ENCODE measurements at regions not wholly inside any gene's neighbourhood (a gene's known extent, or its start where the extent isn't known, plus 50 kb on each side); places are given as distances from the start of the nearest gene placed in this dataset.

DNA sequence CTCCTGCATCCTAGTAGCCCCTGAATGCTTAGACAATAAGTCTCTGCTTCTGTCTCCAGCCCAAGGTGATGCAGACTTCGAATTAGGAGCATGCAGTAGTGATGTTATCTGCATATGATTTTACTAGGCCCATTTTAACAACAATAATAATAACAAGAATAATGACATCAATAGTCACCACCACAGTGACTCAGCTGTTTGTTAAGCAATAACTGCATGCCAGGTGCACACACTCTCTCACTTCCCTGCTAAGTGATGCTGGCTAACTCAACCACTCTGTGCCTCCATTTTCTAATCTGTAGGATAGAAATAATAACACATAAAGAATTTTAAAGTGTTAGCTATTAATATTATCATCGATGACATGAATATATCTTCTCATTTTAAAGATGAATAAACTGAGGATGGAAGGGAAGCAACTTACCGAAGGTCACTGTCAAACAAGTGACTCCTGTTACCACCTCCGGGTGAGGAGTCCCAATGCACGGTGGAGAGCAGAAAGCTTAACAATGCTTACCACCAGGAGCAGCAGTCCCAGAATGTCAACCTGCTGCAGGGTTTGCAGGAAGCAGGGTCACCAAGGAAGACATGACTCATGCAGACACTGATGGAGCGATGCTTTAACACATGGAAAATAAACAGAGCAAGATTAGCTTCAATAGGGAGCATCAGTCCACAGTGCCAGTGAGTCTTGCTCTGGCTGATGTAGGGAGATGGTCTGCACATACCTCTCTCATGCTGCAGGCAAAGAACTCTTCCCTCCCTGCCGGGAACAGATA, 290.2 kb downstream of the SPATA17 start:
- DNase-seq (ENCODE audit: low read depth, low spot score): no peak
- peaks cover 5% of the 10 kb centered on the region for H3K4me1 Mint-ChIP-seq
- no peaks in the 10 kb centered on the region for H3K36me3 Mint-ChIP-seq (ENCODE audit: low read depth)
- H3K27ac Mint-ChIP-seq (ENCODE audit: unreplicated experiment): no peak overlapping the region
- no peaks in the 10 kb centered on the region for H3K9me3 Mint-ChIP-seq
- H3K4me3 Mint-ChIP-seq: no peak overlapping the region
- TF ChIP-seq, protein P1, sequence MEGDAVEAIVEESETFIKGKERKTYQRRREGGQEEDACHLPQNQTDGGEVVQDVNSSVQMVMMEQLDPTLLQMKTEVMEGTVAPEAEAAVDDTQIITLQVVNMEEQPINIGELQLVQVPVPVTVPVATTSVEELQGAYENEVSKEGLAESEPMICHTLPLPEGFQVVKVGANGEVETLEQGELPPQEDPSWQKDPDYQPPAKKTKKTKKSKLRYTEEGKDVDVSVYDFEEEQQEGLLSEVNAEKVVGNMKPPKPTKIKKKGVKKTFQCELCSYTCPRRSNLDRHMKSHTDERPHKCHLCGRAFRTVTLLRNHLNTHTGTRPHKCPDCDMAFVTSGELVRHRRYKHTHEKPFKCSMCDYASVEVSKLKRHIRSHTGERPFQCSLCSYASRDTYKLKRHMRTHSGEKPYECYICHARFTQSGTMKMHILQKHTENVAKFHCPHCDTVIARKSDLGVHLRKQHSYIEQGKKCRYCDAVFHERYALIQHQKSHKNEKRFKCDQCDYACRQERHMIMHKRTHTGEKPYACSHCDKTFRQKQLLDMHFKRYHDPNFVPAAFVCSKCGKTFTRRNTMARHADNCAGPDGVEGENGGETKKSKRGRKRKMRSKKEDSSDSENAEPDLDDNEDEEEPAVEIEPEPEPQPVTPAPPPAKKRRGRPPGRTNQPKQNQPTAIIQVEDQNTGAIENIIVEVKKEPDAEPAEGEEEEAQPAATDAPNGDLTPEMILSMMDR (conservative IDR thresholded peaks at IDR 0.05): no peak
- H3K27me3 Mint-ChIP-seq (ENCODE audit: low read depth): peaks cover 17% of the 10 kb centered on the region

DNA sequence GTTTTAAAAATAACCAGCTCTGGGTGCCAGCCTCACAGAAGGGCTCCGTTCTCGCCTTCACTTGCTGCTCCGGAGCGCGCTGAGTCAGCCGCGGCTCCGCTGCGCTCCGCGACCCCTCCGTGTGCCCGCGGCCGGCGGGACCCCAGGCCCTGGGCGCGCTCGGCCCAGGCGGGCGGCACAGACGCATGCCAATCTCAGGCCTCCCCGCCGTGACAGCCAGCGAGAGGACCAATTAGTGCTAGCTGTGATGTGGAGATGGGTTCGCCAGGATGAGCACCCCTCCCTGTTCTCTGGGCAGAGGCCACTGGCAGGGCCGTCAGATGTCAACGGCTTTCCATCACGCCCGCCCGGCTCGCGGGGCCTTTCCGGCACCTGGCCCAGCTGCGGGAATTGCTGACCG, 293.8 kb downstream of the SPATA17 start:
- H3K4me3 Mint-ChIP-seq: no peak overlapping the region
- peaks cover 18% of the 10 kb centered on the region for H3K27me3 Mint-ChIP-seq (ENCODE audit: low read depth)
- peaks cover 7% of the 10 kb centered on the region for H3K4me1 Mint-ChIP-seq
- H3K36me3 Mint-ChIP-seq (ENCODE audit: low read depth): no peaks in the 10 kb centered on the region
- H3K9me3 Mint-ChIP-seq: peaks cover 2% of the 10 kb centered on the region
- H3K27ac Mint-ChIP-seq (ENCODE audit: unreplicated experiment): no peak overlapping the region
- no peak for DNase-seq (ENCODE audit: low read depth, low spot score)
- TF ChIP-seq, protein P1 (conservative IDR thresholded peaks at IDR 0.05): no peak

DNA sequence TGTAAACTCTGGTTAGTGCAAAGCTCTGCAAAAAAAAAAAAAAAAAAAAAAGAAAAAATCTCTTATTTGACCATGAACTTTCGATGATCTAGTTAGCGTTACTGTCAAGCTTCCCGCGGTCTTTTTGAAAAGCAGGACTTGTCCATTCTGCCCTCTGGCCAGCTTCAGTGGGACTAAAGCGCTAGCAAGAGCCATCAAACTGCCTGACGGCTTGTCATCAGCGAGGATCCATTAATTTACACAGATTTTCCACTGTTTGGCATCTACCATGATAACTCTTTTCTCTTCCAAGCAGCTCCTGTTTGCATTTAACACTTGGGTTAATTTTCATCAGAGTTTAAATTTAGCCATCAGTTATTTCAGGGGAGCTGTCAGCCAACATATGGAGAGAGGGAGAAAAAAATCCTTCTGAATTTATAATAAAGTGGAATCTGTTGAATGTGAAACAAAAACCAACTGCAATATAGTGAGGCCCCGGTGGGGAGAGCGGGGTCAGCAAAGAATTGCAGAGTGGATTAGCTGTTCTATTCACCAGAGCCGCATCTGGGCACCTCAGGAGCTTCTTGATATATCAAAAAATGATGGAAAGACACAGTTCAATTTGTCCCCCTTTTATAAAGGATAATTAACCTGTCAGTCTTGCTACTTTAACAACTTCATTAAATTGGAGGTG, 298.2 kb downstream of the SPATA17 start:
- Mint-ChIP-seq H3K27me3 (ENCODE audit: low read depth) (peaks cover 15% of the 10 kb centered on the region), H3K4me1 (peaks cover 3% of the 10 kb centered on the region), H3K4me3 (no peak overlapping the region), H3K27ac (ENCODE audit: unreplicated experiment) (no peak overlapping the region), H3K36me3 (ENCODE audit: low read depth) (no peaks in the 10 kb centered on the region), H3K9me3 (peaks cover 2% of the 10 kb centered on the region)
- no peak for DNase-seq (ENCODE audit: low read depth, low spot score)
- TF ChIP-seq, protein P1 (conservative IDR thresholded peaks at IDR 0.05): no peak

DNA sequence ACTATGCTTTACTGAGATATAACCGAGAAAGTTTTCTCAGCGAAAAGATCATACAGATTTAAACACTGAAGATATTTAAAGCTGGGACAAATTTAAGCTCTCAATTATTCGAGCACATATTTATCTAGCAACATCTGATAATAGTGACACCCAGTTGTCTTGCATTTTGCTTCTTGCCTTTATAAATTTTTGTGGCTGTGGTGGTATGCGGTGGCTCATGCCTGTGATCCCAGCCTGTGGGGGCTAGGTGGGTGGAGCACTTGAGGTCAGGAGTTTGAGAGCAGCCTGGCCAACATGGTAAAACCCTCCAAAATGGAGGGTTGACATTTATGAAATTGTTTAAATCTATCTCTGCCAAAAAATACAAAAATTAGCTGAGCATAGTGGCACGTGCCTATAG, 312.2 kb downstream of the SPATA17 start:
- Mint-ChIP-seq H3K27me3 (ENCODE audit: low read depth) (no peaks in the 10 kb centered on the region), H3K9me3 (no peaks in the 10 kb centered on the region), H3K4me3 (no peak overlapping the region), H3K36me3 (ENCODE audit: low read depth) (no peaks in the 10 kb centered on the region), H3K27ac (ENCODE audit: unreplicated experiment) (no peak overlapping the region), H3K4me1 (peaks cover 6% of the 10 kb centered on the region)
- DNase-seq (ENCODE audit: low read depth, low spot score): no peak
- TF ChIP-seq, protein P1 (conservative IDR thresholded peaks at IDR 0.05): no peak

DNA sequence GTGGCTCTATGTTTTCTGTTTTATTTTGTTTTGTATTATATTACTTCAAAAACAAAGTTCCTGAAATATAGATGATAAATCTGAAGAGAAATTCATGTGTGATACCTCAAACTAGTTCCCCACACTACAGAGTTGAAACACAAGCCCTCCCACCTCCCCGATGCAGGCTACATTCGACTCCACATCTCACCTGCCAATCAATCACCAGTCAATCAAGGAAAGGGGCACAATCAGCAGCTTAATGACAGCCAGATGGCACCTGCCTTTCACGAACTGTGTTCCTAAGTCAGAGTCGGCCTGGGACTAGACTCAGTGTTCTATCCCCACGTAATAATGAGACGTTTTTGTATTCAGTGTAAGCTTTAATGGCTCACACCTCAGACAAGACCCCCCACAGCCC, 313.4 kb downstream of the SPATA17 start:
- no peaks in the 10 kb centered on the region for H3K9me3 Mint-ChIP-seq
- no peaks in the 10 kb centered on the region for H3K36me3 Mint-ChIP-seq (ENCODE audit: low read depth)
- no peak overlapping the region for H3K4me3 Mint-ChIP-seq
- TF ChIP-seq, protein P1 (conservative IDR thresholded peaks at IDR 0.05): no peak
- H3K27ac Mint-ChIP-seq (ENCODE audit: unreplicated experiment): no peak overlapping the region
- DNase-seq (ENCODE audit: low read depth, low spot score): no peak
- peaks cover 6% of the 10 kb centered on the region for H3K4me1 Mint-ChIP-seq
- no peaks in the 10 kb centered on the region for H3K27me3 Mint-ChIP-seq (ENCODE audit: low read depth)
